GM12864 (cell line): ENCODE measurements at regions not wholly inside any gene's neighbourhood (a gene's known extent, or its start where the extent isn't known, plus 50 kb on each side); places are given as distances from the start of the nearest gene placed in this dataset.

Experiments
- DNase-seq: peaks from one replicate; pipeline ENCODE4 v3.0.0-alpha.2; 2011; ENCODE audit warnings: low read depth
- H3K4me3 ChIP-seq: 2 replicates; pipeline ENCODE4 v1.5.1; 2011; ENCODE audit warnings: mild to moderate bottlenecking, low read depth, low read length, control low read depth
- TF ChIP-seq, protein P1 (sequence below): IDR thresholded peaks from 2 replicates; pipeline ENCODE4 v1.5.1; 2011; ENCODE audit warnings: low read depth, mild to moderate bottlenecking, moderate library complexity, low read length, control low read depth, inconsistent platforms; ENCODE audit errors: missing control alignments

DNA sequence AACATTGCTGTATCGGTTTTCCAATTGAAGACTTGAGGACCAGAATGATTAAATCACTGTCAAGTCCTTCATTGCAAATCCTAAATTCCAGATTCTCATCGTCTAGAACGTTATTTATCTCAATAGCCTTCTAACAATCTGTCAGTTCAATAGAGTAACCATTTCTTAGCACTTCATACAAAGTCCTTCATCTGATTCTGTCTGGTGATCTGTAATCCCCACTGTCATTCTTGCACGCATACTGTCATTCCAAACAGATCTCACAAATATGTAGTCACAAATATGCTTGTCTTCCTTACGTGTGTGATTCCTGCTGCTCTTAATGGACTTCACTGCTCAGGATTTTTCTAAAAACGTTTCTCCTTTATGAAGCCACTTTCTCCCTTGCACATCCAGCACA is 1197.5 kb downstream of the EFNB2 start:
- TF ChIP-seq, protein P1, sequence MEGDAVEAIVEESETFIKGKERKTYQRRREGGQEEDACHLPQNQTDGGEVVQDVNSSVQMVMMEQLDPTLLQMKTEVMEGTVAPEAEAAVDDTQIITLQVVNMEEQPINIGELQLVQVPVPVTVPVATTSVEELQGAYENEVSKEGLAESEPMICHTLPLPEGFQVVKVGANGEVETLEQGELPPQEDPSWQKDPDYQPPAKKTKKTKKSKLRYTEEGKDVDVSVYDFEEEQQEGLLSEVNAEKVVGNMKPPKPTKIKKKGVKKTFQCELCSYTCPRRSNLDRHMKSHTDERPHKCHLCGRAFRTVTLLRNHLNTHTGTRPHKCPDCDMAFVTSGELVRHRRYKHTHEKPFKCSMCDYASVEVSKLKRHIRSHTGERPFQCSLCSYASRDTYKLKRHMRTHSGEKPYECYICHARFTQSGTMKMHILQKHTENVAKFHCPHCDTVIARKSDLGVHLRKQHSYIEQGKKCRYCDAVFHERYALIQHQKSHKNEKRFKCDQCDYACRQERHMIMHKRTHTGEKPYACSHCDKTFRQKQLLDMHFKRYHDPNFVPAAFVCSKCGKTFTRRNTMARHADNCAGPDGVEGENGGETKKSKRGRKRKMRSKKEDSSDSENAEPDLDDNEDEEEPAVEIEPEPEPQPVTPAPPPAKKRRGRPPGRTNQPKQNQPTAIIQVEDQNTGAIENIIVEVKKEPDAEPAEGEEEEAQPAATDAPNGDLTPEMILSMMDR: no peak
- no peak overlapping the region for H3K4me3 ChIP-seq
- no peak for DNase-seq

DNA sequence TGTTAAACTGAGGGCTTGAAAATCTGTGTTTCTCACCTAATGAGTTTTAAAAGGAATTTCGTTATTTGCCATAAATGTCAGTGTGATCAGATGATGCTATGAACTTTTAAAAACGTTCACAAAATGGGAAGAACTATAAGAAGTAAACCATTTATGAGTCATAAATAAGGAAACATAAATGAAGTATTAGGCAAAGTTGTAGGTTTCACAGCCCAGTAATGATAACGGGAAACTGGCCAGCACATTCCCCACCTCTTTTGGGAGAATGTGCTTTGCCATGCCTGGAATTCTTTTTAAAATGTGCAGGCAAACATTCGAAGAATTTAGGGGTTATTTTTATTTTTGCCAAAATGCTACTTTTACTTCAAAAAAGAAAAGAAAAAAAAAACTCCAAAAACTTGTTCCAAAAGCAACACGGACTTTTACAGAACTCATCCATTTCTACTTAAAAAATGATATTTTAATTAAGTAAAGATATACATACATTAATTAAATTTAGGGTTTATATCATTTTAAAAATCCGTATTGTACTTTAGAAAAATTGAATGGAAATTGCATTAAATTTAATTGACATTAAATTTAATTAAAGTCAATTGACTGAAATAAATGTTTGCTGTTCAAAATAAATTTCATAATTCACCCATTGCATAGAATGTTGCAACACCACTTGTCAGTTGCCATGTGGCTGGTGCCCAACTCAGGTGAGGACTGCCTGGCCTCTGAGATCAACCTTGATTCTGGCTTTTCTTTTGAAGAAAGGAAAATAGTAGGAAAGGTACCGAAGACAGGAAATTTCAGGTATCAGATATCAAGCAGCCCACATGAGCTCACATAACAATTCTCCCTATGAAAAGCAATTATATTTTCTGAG is 1198.5 kb downstream of the EFNB2 start:
- DNase-seq: no peak
- TF ChIP-seq, protein P1: no peak
- H3K4me3 ChIP-seq: no peak overlapping the region

DNA sequence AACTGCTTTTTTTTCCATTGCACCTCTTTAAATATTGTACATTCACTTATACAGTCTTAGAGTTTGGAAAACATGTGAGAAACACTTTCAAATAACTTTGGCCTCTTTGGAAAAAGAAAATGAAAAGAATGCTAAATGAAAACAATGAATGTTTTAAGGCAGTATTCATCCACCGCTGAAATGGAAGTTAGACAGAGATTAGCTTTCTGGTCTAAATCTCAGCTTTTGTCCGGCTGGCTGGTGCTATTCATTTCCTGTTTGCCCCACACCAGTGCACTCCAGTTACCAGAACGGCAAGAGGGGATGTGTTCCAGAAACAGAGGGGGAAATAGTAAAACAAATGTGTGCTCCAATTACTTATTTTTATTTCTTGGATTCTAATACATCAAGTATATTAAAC is 1201.3 kb downstream of the EFNB2 start:
- H3K4me3 ChIP-seq: no peak overlapping the region
- no peak for DNase-seq
- TF ChIP-seq, protein P1: no peak

DNA sequence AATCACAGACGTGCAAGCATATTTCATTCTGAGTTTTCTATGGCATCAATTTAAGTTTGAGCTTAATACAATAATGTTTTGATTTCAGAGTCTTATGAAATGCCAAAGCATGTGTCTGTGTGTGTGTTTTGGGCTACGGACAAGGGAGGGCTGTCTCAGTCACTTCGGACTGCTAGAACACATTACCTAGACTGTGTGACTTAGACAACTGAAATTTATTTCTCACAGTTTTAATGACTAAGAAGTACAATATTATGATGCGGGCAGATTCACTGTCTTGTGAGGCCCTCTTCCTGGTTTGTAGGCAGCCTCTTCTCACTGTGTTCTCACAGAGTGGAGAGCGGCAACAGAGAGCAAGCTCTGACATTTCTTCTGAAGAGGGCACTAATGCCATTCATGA is 1202.0 kb downstream of the EFNB2 start:
- TF ChIP-seq, protein P1: no peak
- H3K4me3 ChIP-seq: no peak overlapping the region
- DNase-seq: no peak

DNA sequence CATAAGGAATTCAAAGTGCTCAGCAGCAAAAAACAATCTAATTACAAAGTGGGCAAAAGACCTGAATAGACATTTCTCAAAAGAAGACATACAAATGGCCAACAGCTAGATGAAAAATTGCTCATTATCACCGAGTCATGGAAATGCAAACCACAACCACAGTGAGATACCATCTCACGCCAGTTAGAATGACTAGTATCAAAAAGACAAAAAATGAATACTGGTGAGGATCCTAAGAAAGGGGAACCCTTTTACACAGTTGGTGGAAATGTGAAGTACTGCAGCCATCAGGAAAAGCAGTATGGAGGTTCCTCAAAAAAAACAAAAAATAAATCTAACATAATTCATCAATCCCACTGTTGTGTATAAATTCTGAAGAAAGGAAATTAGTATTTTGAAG is 1206.1 kb downstream of the EFNB2 start:
- DNase-seq: no peak
- TF ChIP-seq, protein P1: no peak
- H3K4me3 ChIP-seq: no peak overlapping the region

DNA sequence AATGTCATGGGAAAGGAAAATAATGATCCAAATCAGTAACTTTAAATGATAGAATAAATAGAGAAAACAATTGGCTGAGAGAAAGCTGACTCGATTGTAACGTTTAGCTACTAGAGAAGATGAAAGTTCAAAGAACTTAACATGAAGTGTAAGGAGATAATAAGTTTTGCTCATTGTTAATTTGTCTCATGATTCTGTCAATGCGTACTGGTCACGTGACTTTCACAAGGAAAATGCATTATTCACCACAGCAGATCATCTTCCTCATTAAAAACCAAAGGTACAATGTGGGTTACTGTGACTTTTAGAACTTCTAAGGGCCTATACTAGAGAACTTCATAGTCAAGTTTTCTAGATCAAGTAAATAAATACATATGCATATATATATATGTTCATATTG is 1207.2 kb downstream of the EFNB2 start:
- no peak overlapping the region for H3K4me3 ChIP-seq
- no peak for DNase-seq
- TF ChIP-seq, protein P1: no peak

DNA sequence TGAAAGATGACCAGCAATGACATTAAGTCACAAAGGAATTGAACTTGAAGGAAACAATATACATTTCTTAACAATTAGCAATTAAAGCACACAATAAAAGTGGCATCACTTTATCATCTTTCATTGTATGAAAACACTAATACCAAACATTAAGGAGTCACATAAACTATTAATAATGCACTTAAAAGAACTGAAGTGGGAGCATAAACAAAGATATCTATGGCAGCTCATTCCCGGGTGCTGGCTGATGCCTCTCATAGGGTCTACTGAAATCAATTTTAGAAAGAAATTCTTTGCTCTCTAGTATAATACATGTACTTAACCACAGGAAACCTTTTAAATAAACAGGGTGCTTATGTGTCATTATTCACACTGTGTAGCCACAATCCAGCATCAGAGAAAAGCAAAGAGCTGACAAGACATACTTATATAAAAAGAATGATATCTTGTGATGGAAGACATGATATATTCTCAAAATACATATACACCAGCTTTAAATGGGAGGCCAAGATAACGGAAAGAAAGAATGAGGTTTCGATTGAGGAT is 1207.8 kb downstream of the EFNB2 start:
- DNase-seq: no peak
- TF ChIP-seq, protein P1: no peak
- no peak overlapping the region for H3K4me3 ChIP-seq
